Uterus (tissue), 2 donors: ENCODE measurements at regions not wholly inside any gene's neighbourhood (a gene's known extent, or its start where the extent isn't known, plus 50 kb on each side); places are given as distances from the start of the nearest gene placed in this dataset.

Source experiments
- POLR2A ChIP-seq, 2 donors: fragments of 450-650 bp; IDR thresholded peaks; one replicate each; pipeline ENCODE4 v1.6.1; 2016; ENCODE audit warnings: antibody characterized with exemption in 2 of 2, mild to moderate bottlenecking in 1 of 2, moderate library complexity in 1 of 2
- TF ChIP-seq, protein P1 (sequence below), 4 experiments: fragments of 200-600 bp in 2 of 4; fragments of 450-650 bp in 2 of 4; sonication (generic) in 2 of 4; IDR thresholded peaks; one replicate each; pipeline ENCODE4 v1.5.1; 2016 to 2019; ENCODE audit warnings: antibody characterized with exemption in 4 of 4, mild to moderate bottlenecking in 2 of 4, moderate library complexity in 1 of 4

DNA sequence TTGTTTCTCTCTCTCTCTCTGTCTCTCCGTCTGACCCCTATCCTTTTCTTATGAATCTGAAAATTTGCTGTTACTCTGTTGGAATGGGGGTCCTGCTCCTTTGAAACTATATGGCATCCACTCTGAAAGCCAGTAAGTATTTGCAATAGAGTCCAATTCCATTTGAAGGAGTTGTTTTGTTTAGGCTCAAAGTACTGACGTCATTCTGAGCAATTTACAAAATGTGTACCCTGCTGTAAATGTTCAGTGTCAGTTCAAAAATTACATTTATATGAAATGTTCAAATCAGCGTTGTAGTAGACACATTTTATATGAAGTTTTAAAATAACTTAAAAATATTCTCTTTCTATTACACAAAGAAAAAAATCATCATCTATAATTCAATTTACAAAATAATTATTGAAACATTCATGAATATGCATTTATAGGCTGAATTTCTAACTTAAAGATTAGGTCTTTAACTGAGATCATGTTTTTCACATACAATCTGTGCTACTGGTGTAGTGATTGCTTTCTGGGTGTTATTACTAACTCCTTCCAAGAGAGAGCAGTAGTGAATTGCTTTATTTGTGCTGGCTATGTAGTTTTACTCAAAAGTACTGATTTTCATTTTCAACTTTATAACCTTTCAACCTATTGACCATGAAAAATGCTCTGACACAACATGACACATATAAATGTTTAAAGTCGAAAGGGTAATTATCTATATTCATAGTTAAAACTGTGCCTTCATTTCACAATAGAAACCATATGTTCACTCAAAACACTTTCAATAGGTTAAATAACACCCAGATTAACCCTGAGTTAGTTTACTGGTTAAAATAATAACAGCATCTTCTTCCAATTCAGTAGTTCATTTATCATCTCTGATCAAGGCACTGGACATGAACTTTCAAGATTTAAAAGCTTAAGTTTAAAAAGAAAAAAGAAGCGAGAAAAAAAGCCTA lies 253.1 kb upstream of the ADGRL4 start:
- TF ChIP-seq, protein P1, sequence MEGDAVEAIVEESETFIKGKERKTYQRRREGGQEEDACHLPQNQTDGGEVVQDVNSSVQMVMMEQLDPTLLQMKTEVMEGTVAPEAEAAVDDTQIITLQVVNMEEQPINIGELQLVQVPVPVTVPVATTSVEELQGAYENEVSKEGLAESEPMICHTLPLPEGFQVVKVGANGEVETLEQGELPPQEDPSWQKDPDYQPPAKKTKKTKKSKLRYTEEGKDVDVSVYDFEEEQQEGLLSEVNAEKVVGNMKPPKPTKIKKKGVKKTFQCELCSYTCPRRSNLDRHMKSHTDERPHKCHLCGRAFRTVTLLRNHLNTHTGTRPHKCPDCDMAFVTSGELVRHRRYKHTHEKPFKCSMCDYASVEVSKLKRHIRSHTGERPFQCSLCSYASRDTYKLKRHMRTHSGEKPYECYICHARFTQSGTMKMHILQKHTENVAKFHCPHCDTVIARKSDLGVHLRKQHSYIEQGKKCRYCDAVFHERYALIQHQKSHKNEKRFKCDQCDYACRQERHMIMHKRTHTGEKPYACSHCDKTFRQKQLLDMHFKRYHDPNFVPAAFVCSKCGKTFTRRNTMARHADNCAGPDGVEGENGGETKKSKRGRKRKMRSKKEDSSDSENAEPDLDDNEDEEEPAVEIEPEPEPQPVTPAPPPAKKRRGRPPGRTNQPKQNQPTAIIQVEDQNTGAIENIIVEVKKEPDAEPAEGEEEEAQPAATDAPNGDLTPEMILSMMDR (IDR thresholded peaks at IDR 0.05): peak in 1 of 4 experiments; percentile 25
- TF ChIP-seq POLR2A (IDR thresholded peaks at IDR 0.05): no peak
